ENCODE measurements at regions not wholly inside any gene's neighbourhood (a gene's known extent, or its start where the extent isn't known, plus 50 kb on each side); places are given as distances from the start of the nearest gene placed in this dataset.

GRCh38 chr7:156178214-156178613 lies 366.0 kb upstream of the SHH start:
- no peaks in the 10 kb centered on the region for H3K4me1 Mint-ChIP-seq
- H3K27ac Mint-ChIP-seq: no peak overlapping the region
- Histone ChIP-seq H3K27me3 (ENCODE audit: insufficient read depth) (no peaks in the 10 kb centered on the region), H3K4me2 (no peak overlapping the region), H3K27ac (ENCODE audit: low read depth) (no peak overlapping the region), H3F3A (replicated peaks; ENCODE audit: low read depth) (no peaks in the 10 kb centered on the region), H3K79me2 (replicated peaks; ENCODE audit: insufficient read depth) (no peaks in the 10 kb centered on the region), H3K9me2 (ENCODE audit: insufficient read depth) (no peaks in the 10 kb centered on the region), H4K20me1 (replicated peaks; ENCODE audit: insufficient read depth) (no peaks in the 10 kb centered on the region), H3K36me3 (ENCODE audit: insufficient read depth) (no peaks in the 10 kb centered on the region), H2AFZ (no peak overlapping the region), H3K4me1 (ENCODE audit: insufficient read depth) (no peaks in the 10 kb centered on the region), H3K4me3 (no peak overlapping the region)
- TF ChIP-seq REST (IDR thresholded peaks at IDR 0.05; ENCODE audit: unreplicated experiment) (no peak), ETS1 (IDR thresholded peaks at IDR 0.05) (no peak), CREB1 (CRISPR knock-in tag; IDR thresholded peaks at IDR 0.05; ENCODE audit: low read depth) (no peak), EZH2phosphoT487 (IDR thresholded peaks at IDR 0.05; ENCODE audit: unreplicated experiment) (no peak), JUNB (IDR thresholded peaks at IDR 0.05; ENCODE audit: unreplicated experiment) (no peak), POLR2AphosphoS5 (IDR thresholded peaks at IDR 0.05; ENCODE audit: low read depth) (no peak), EZH2 (IDR thresholded peaks at IDR 0.05; ENCODE audit: low read depth, unreplicated experiment) (no peak), NANOG (IDR thresholded peaks at IDR 0.05; ENCODE audit: borderline replicate concordance) (no peak), CTCF (conservative IDR thresholded peaks at IDR 0.05; ENCODE audit: low read depth in 2 of 2) (no peak), ZNF462 (CRISPR knock-in tag; IDR thresholded peaks at IDR 0.05) (no peak), ZNF114 (CRISPR knock-in tag; IDR thresholded peaks at IDR 0.05) (no peak), STAT1 (IDR thresholded peaks at IDR 0.05; ENCODE audit: unreplicated experiment) (no peak), ZNF331 (CRISPR knock-in tag; IDR thresholded peaks at IDR 0.05; ENCODE audit: low read depth) (no peak)
- H3K4me3 Mint-ChIP-seq: no peak overlapping the region
- ATAC-seq: peak; percentile 41; the same call in 1 of the 3 replicates
- peaks cover 13% of the 10 kb centered on the region for H3K27me3 Mint-ChIP-seq (ENCODE audit: insufficient read depth, low read depth, poor library complexity)
- H3K9me3 Mint-ChIP-seq: no peaks in the 10 kb centered on the region
- H3K36me3 Mint-ChIP-seq (ENCODE audit: low read depth): no peaks in the 10 kb centered on the region
- no peak for DNase-seq (ENCODE audit: low spot score)

All from GM23338 (cell line).